ENCODE measurements at regions not wholly inside any gene's neighbourhood (a gene's known extent, or its start where the extent isn't known, plus 50 kb on each side); places are given as distances from the start of the nearest gene placed in this dataset.

DNA sequence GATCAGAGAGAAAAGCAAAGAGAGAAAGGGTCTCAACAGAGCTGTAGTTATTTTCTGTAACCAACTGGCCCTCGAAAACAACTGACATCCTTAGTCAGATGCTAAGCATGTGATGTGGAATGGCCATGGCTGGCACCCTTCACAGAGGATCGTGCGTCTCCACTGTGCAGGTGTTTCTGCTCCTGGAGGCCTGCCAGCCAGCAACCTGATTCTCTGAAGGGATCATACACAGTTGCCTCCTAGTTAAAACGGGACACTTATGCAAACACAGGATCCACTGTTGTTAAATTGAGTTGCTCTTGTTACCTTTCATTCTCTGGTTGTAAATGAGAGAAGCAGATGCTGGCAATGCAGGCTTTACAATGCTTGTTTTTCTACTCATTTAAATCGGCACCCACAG is 148.5 kb downstream of the HDGFL1 start:
- intact Hi-C loops (cut with DNase I; ENCODE audit: low total_unique reads) = no loop called here
- no peak overlapping the region for H3K27ac ChIP-seq
- WGBS, 5 donors = 78 to 87% (median 85%) methylated on average over 5 of the region's 5 CpGs
- no peak overlapping the region for H3K4me3 ChIP-seq
- peaks cover 0 to 20% (median 14%) of the 10 kb centered on the region in 8 donors for H3K9me3 ChIP-seq
- TF ChIP-seq, protein P1, sequence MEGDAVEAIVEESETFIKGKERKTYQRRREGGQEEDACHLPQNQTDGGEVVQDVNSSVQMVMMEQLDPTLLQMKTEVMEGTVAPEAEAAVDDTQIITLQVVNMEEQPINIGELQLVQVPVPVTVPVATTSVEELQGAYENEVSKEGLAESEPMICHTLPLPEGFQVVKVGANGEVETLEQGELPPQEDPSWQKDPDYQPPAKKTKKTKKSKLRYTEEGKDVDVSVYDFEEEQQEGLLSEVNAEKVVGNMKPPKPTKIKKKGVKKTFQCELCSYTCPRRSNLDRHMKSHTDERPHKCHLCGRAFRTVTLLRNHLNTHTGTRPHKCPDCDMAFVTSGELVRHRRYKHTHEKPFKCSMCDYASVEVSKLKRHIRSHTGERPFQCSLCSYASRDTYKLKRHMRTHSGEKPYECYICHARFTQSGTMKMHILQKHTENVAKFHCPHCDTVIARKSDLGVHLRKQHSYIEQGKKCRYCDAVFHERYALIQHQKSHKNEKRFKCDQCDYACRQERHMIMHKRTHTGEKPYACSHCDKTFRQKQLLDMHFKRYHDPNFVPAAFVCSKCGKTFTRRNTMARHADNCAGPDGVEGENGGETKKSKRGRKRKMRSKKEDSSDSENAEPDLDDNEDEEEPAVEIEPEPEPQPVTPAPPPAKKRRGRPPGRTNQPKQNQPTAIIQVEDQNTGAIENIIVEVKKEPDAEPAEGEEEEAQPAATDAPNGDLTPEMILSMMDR (IDR thresholded peaks at IDR 0.05 in 8 of 11, conservative IDR thresholded peaks at IDR 0.05 in 3 of 11) = no peak
- H3K36me3 ChIP-seq = no peaks in the 10 kb centered on the region
- DNase-seq = no peak
- H3K27me3 ChIP-seq (replicated peaks in 1 of 7) = no peaks in the 10 kb centered on the region
- H3K4me1 ChIP-seq = no peaks in the 10 kb centered on the region

DNA sequence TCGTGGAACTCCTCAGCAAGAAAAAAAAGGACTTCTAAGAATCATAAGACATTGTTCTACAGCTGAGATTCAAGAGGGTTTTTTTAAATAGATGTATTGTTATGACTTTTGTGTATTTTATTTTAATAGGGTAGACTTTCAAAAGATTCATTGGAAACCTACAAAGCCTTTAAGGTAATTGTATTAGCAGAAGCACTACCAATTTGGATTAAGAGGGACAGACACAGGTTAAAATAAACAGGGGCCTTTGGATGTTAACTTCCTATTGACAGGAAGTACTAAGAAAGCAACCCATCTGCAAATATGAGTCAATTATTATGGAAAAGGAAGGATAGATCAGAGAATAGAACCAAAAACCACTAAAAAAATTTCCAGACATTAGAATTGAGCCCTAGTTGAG is 153.5 kb downstream of the HDGFL1 start:
- no peak overlapping the region for H3K27ac ChIP-seq
- 70 to 93% (median 80%) methylated on average over 1 of the region's 1 CpG for WGBS, 5 donors
- no peaks in the 10 kb centered on the region for H3K36me3 ChIP-seq
- TF ChIP-seq, protein P1 (IDR thresholded peaks at IDR 0.05 in 8 of 11, conservative IDR thresholded peaks at IDR 0.05 in 3 of 11) = no peak
- TF ChIP-seq POLR2A (IDR thresholded peaks at IDR 0.05) = no peak
- no peak for TF ChIP-seq POLR2AphosphoS5 (IDR thresholded peaks at IDR 0.05)
- no peaks in the 10 kb centered on the region for H3K4me1 ChIP-seq
- peaks cover 0 to 33% (median 24%) of the 10 kb centered on the region in 8 donors for H3K9me3 ChIP-seq
- no peak for DNase-seq
- intact Hi-C loops (cut with DNase I; ENCODE audit: low total_unique reads) = no loop called here
- no peak overlapping the region for H3K4me3 ChIP-seq
- H3K27me3 ChIP-seq (replicated peaks in 1 of 7) = no peaks in the 10 kb centered on the region

DNA sequence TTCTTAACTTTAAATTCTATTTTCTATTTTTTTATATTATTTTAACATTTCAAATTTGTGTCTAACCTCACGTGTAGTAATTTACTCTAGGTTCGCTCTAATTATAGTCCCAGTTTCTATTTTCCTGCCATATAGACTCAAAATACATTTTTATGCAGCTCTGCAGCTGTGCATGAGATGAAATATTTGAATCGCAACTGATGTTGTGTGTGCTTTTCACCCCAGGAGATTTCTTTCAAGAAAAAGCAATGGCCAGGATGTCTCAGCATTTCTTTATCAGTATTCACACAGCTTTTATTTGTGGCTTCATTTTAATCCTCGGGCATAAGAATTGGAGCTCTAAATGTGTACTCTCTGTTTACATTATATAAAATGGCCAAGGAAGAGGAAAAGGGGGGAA is 157.6 kb downstream of the HDGFL1 start:
- Histone ChIP-seq H3K27ac (no peak overlapping the region), H3K27me3 (replicated peaks in 1 of 7) (no peaks in the 10 kb centered on the region), H3K4me1 (no peaks in the 10 kb centered on the region), H3K4me3 (no peak overlapping the region), H3K36me3 (no peaks in the 10 kb centered on the region), H3K9me3 (peaks cover 0 to 26% (median 20%) of the 10 kb centered on the region in 8 donors)
- no peak for DNase-seq
- TF ChIP-seq, protein P1 (IDR thresholded peaks at IDR 0.05 in 8 of 11, conservative IDR thresholded peaks at IDR 0.05 in 3 of 11) = no peak
- intact Hi-C loops (cut with DNase I; ENCODE audit: low total_unique reads) = no loop called here
- WGBS, 5 donors = 77 to 87% (median 85%) methylated on average over 4 of the region's 4 CpGs

DNA sequence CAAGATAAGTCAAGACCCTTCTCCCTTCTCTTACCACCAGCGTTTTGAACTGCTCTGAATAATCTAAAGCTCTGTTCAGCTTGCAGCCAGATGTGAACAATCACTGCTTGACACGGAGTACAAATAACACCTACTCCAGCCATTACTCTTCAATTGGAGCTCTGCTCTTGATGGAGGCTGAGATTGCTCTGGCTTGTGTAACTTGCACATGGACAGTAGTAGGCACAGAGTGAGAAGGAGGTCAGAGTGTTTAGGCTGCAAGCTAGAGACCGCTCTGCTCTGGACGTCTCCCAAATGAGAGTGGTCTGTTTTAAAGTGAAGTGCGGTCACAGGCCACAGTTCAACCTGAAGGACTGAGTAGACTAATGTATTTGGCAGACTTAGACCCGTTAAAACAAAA is 158.3 kb downstream of the HDGFL1 start:
- 67 to 88% (median 78%) methylated on average over 6 of the region's 6 CpGs for WGBS, 5 donors
- intact Hi-C loops (cut with DNase I; ENCODE audit: low total_unique reads) = no loop called here
- no peak overlapping the region for H3K27ac ChIP-seq
- no peak for TF ChIP-seq POLR2A (IDR thresholded peaks at IDR 0.05)
- TF ChIP-seq, protein P1 (IDR thresholded peaks at IDR 0.05 in 8 of 11, conservative IDR thresholded peaks at IDR 0.05 in 3 of 11) = no peak
- TF ChIP-seq POLR2AphosphoS5 (IDR thresholded peaks at IDR 0.05) = no peak
- H3K36me3 ChIP-seq = no peaks in the 10 kb centered on the region
- peaks cover 0 to 18% (median 13%) of the 10 kb centered on the region in 8 donors for H3K9me3 ChIP-seq
- no peak for DNase-seq
- no peaks in the 10 kb centered on the region for H3K4me1 ChIP-seq
- no peaks in the 10 kb centered on the region for H3K27me3 ChIP-seq (replicated peaks in 1 of 7)
- H3K4me3 ChIP-seq = no peak overlapping the region
